GM21367 (cell line): ENCODE measurements at regions not wholly inside any gene's neighbourhood (a gene's known extent, or its start where the extent isn't known, plus 50 kb on each side); places are given as distances from the start of the nearest gene placed in this dataset.

Experiments
- ATAC-seq: cut with Tn5 transposase; IDR thresholded peaks from one replicate; pipeline ENCODE4 v1.9.1; 2021; ENCODE audit not compliant: unreplicated experiment

- ATAC-seq = no peak
Measured at GRCh38 chr11:91773090-91773489, 451.5 kb upstream of the FAT3 start.

GRCh38 chr11:91771961-91772360 is 452.7 kb upstream of the FAT3 start:
- no peak for ATAC-seq

GRCh38 chr11:91768783-91769182 is 455.8 kb upstream of the FAT3 start:
- ATAC-seq = no peak

- no peak for ATAC-seq
Measured at GRCh38 chr11:91763331-91763730, 461.3 kb upstream of the FAT3 start.

GRCh38 chr11:91761406-91762025 is 463.1 kb upstream of the FAT3 start:
- ATAC-seq = no peak

GRCh38 chr11:91756829-91757480 is 467.7 kb upstream of the FAT3 start:
- no peak for ATAC-seq

GRCh38 chr11:91755951-91756707 is 468.5 kb upstream of the FAT3 start:
- ATAC-seq = no peak

- no peak for ATAC-seq
Measured at GRCh38 chr11:91755526-91755925, 469.1 kb upstream of the FAT3 start.

- ATAC-seq = no peak
Measured at GRCh38 chr11:91749251-91749650, 475.4 kb upstream of the FAT3 start.

- ATAC-seq = no peak
Measured at GRCh38 chr11:91742155-91742554, 482.5 kb upstream of the FAT3 start.

- no peak for ATAC-seq
Measured at GRCh38 chr11:91731051-91731450, 493.6 kb upstream of the FAT3 start.

- ATAC-seq = no peak
Measured at GRCh38 chr11:91730620-91731019, 494.0 kb upstream of the FAT3 start.

GRCh38 chr11:91730057-91730456 is 494.6 kb upstream of the FAT3 start:
- ATAC-seq = no peak

GRCh38 chr11:91717169-91717568 is 507.4 kb upstream of the FAT3 start:
- no peak for ATAC-seq

GRCh38 chr11:91707652-91708482 is 516.8 kb upstream of the FAT3 start:
- no peak for ATAC-seq

GRCh38 chr11:91703042-91703441 is 521.6 kb upstream of the FAT3 start:
- ATAC-seq = no peak

- ATAC-seq = no peak
Measured at GRCh38 chr11:91700854-91701253, 523.8 kb upstream of the FAT3 start.

GRCh38 chr11:91698845-91699244 is 525.8 kb upstream of the FAT3 start:
- ATAC-seq = no peak

GRCh38 chr11:91694331-91694730 is 530.3 kb upstream of the FAT3 start:
- no peak for ATAC-seq

GRCh38 chr11:91691872-91692271 is 532.7 kb upstream of the FAT3 start:
- no peak for ATAC-seq

GRCh38 chr11:91688672-91689071 is 535.9 kb upstream of the FAT3 start:
- ATAC-seq = no peak
